ENCODE measurements at regions not wholly inside any gene's neighbourhood (a gene's known extent, or its start where the extent isn't known, plus 50 kb on each side); places are given as distances from the start of the nearest gene placed in this dataset.

GRCh38 chr1:30414086-30414850 is 309.1 kb downstream of the MATN1 start:
- Histone ChIP-seq H3K9ac (ENCODE audit: low read length) (no peak overlapping the region), H3K9me2 (ENCODE audit: insufficient read depth, low read length) (no peaks in the 10 kb centered on the region), H3F3A (ENCODE audit: insufficient read depth, low read length, poor library complexity, severe bottlenecking) (no peaks in the 10 kb centered on the region), H3K9me3 (ENCODE audit: low read length) (no peaks in the 10 kb centered on the region), H3K36me3 (ENCODE audit: insufficient read depth, low read length) (no peaks in the 10 kb centered on the region), H3K27ac (ENCODE audit: low read length) (no peak overlapping the region), H4K20me1 (ENCODE audit: insufficient read depth) (no peaks in the 10 kb centered on the region), H2AFZ (ENCODE audit: low read depth, low read length) (no peak overlapping the region), H3K4me3 (ENCODE audit: low read length) (no peak overlapping the region), H3K27me3 (ENCODE audit: insufficient read depth, low read depth, low read length) (no peaks in the 10 kb centered on the region), H3K4me2 (ENCODE audit: low read length) (no peak overlapping the region), H3K79me2 (replicated peaks; ENCODE audit: insufficient read depth, low read length) (no peaks in the 10 kb centered on the region)
- TF ChIP-seq RAD21 (conservative IDR thresholded peaks at IDR 0.05) (no peak), REST (IDR thresholded peaks at IDR 0.05; ENCODE audit: borderline replicate concordance) (no peak)

GRCh38 chr1:30413606-30414005 is 309.8 kb downstream of the MATN1 start:
- Histone ChIP-seq H3K9me3 (ENCODE audit: low read length) (no peaks in the 10 kb centered on the region), H3K27me3 (ENCODE audit: insufficient read depth, low read depth, low read length) (no peaks in the 10 kb centered on the region), H3K9me2 (ENCODE audit: insufficient read depth, low read length) (no peaks in the 10 kb centered on the region), H3K4me3 (ENCODE audit: low read length) (no peak overlapping the region), H3K79me2 (replicated peaks; ENCODE audit: insufficient read depth, low read length) (no peaks in the 10 kb centered on the region), H3K9ac (ENCODE audit: low read length) (no peak overlapping the region), H3K36me3 (ENCODE audit: insufficient read depth, low read length) (no peaks in the 10 kb centered on the region), H4K20me1 (ENCODE audit: insufficient read depth) (no peaks in the 10 kb centered on the region), H3K27ac (ENCODE audit: low read length) (no peak overlapping the region), H2AFZ (ENCODE audit: low read depth, low read length) (no peak overlapping the region), H3K4me2 (ENCODE audit: low read length) (no peak overlapping the region), H3F3A (ENCODE audit: insufficient read depth, low read length, poor library complexity, severe bottlenecking) (no peaks in the 10 kb centered on the region)
- TF ChIP-seq SMC3 (conservative IDR thresholded peaks at IDR 0.05; ENCODE audit: poor library complexity) (no peak), RAD21 (conservative IDR thresholded peaks at IDR 0.05) (no peak), EP300 (conservative IDR thresholded peaks at IDR 0.05; ENCODE audit: poor library complexity, severe bottlenecking) (no peak), TAF1 (IDR thresholded peaks at IDR 0.05; ENCODE audit: low read depth) (no peak), CTCF (IDR thresholded peaks at IDR 0.05; ENCODE audit: poor library complexity, severe bottlenecking) (no peak), EZH2 (IDR thresholded peaks at IDR 0.05; ENCODE audit: borderline replicate concordance, insufficient read depth, low read length, poor library complexity, severe bottlenecking) (no peak), MXI1 (conservative IDR thresholded peaks at IDR 0.05; ENCODE audit: poor library complexity, severe bottlenecking) (no peak), POLR2AphosphoS5 (IDR thresholded peaks at IDR 0.05) (no peak), REST (IDR thresholded peaks at IDR 0.05; ENCODE audit: borderline replicate concordance) (no peak)

Measured in neural cell (in vitro differentiated cells).